WTC11 (cell line): ENCODE measurements at regions not wholly inside any gene's neighbourhood (a gene's known extent, or its start where the extent isn't known, plus 50 kb on each side); places are given as distances from the start of the nearest gene placed in this dataset.

ENCODE experiments used
- ATAC-seq: fragments of 200-7000 bp; cut with Tn5 transposase; 2 replicates; pipeline ENCODE4 v1.10.0; 2021; ENCODE audit warnings: mild to moderate bottlenecking, moderate library complexity
- CTCF ChIA-PET: fragments of 300-600 bp; sonication (Branson Sonifier 250); formaldehyde crosslinking; loops from one replicate; lab custom pipeline; 2021; ENCODE audit warnings: antibody characterized with exemption; lab: Charles Lee
- POLR2A ChIA-PET: fragments of 350-600 bp; sonication (Branson Sonifier 250); formaldehyde crosslinking; loops from one replicate; lab custom pipeline; 2021; ENCODE audit warnings: antibody characterized with exemption; lab: Charles Lee
- DNase-seq: peaks from one replicate; pipeline ENCODE4 v3.0.0; 2021; ENCODE audit warnings: low spot score
- H3K27ac Mint-ChIP-seq: 2 replicates; pipeline ENCODE4 v1.8.0; 2021; ENCODE audit warnings: mixed read lengths
- H3K27me3 Mint-ChIP-seq: 2 replicates; pipeline ENCODE4 v1.8.0; 2021; ENCODE audit warnings: low read depth, mild to moderate bottlenecking, moderate library complexity, mixed read lengths
- H3K36me3 Mint-ChIP-seq: 2 replicates; pipeline ENCODE4 v1.8.0; 2021; ENCODE audit warnings: mixed read lengths
- H3K4me1 Mint-ChIP-seq: 2 replicates; pipeline ENCODE4 v1.8.0; 2022; ENCODE audit warnings: mixed read lengths
- H3K4me3 Mint-ChIP-seq: 2 replicates; pipeline ENCODE4 v1.8.0; 2021; ENCODE audit warnings: mild to moderate bottlenecking, moderate library complexity, mixed read lengths
- H3K9me3 Mint-ChIP-seq: 2 replicates; pipeline ENCODE4 v1.8.0; 2021; ENCODE audit warnings: mixed read lengths
- CBFB ChIP-seq: sonication (generic); formaldehyde crosslinking; IDR thresholded peaks from 2 replicates; pipeline ENCODE4 v1.8.1; 2022; ENCODE audit warnings: mild to moderate bottlenecking, low read depth, missing genetic modification reagents
- CREB1 ChIP-seq: sonication (generic); formaldehyde crosslinking; IDR thresholded peaks from 2 replicates; pipeline ENCODE4 v1.8.0; 2023; ENCODE audit warnings: mild to moderate bottlenecking, missing genetic modification reagents
- FOXP1 ChIP-seq: sonication (generic); formaldehyde crosslinking; IDR thresholded peaks from 2 replicates; pipeline ENCODE4 v1.8.0; 2022; ENCODE audit warnings: missing genetic modification reagents, mild to moderate bottlenecking, moderate library complexity, borderline replicate concordance
- NFATC4 ChIP-seq: fragments of 250-450 bp; sonication (Bioruptor Pico); IDR thresholded peaks from 2 replicates; pipeline ENCODE4 v1.9.0; 2021; ENCODE audit warnings: mild to moderate bottlenecking
- NFE2L1 ChIP-seq: sonication (generic); formaldehyde crosslinking; IDR thresholded peaks from 2 replicates; pipeline ENCODE4 v1.8.1; 2023; ENCODE audit warnings: missing genetic modification reagents
- NR2C2 ChIP-seq: sonication (generic); formaldehyde crosslinking; IDR thresholded peaks from 2 replicates; pipeline ENCODE4 v1.8.0; 2022; ENCODE audit warnings: mild to moderate bottlenecking, missing genetic modification reagents
- NR3C1 ChIP-seq: sonication (generic); formaldehyde crosslinking; conservative IDR thresholded peaks from 2 replicates; pipeline ENCODE4 v1.8.1; 2023; ENCODE audit warnings: low read depth, mild to moderate bottlenecking, missing genetic modification reagents
- SMAD3 ChIP-seq: sonication (generic); formaldehyde crosslinking; IDR thresholded peaks from 2 replicates; pipeline ENCODE4 v1.8.0; 2022; ENCODE audit warnings: missing genetic modification reagents, mild to moderate bottlenecking, borderline replicate concordance
- TCF7 ChIP-seq: sonication (generic); formaldehyde crosslinking; IDR thresholded peaks from 2 replicates; pipeline ENCODE4 v1.8.0; 2022; ENCODE audit warnings: mild to moderate bottlenecking, low read depth, missing genetic modification reagents, moderate library complexity
- ZNF317 ChIP-seq: sonication (generic); formaldehyde crosslinking; IDR thresholded peaks from 2 replicates; pipeline ENCODE4 v1.8.1; 2023; ENCODE audit warnings: low read depth, mild to moderate bottlenecking, moderate library complexity, missing genetic modification reagents, borderline replicate concordance
- ZNF416 ChIP-seq: fragments of 250-450 bp; sonication (Bioruptor Pico); IDR thresholded peaks from 2 replicates; pipeline ENCODE4 v1.9.0; 2021; ENCODE audit warnings: mild to moderate bottlenecking, inconsistent platforms
- TF ChIP-seq, protein P1 (sequence below): sonication (generic); formaldehyde crosslinking; conservative IDR thresholded peaks from 2 replicates; pipeline ENCODE4 v1.8.1; 2022; ENCODE audit warnings: mild to moderate bottlenecking, missing genetic modification reagents
- TF ChIP-seq, protein P2 (sequence below): sonication (generic); formaldehyde crosslinking; IDR thresholded peaks from 2 replicates; pipeline ENCODE4 v1.8.0; 2023; ENCODE audit warnings: mild to moderate bottlenecking, missing genetic modification reagents
- TF ChIP-seq, protein P3 (sequence below): sonication (generic); formaldehyde crosslinking; IDR thresholded peaks from 2 replicates; pipeline ENCODE4 v1.8.1; 2023; ENCODE audit warnings: mild to moderate bottlenecking, missing genetic modification reagents, moderate library complexity
- TF ChIP-seq, protein P4 (sequence below): sonication (generic); formaldehyde crosslinking; IDR thresholded peaks from 2 replicates; pipeline ENCODE4 v1.8.1; 2023; ENCODE audit warnings: mild to moderate bottlenecking, missing genetic modification reagents, borderline replicate concordance
- TF ChIP-seq, protein P5 (sequence below): fragments of 250-450 bp; sonication (Bioruptor Pico); IDR thresholded peaks from 2 replicates; pipeline ENCODE4 v2.1.2; 2022; ENCODE audit warnings: mild to moderate bottlenecking, moderate library complexity

DNA sequence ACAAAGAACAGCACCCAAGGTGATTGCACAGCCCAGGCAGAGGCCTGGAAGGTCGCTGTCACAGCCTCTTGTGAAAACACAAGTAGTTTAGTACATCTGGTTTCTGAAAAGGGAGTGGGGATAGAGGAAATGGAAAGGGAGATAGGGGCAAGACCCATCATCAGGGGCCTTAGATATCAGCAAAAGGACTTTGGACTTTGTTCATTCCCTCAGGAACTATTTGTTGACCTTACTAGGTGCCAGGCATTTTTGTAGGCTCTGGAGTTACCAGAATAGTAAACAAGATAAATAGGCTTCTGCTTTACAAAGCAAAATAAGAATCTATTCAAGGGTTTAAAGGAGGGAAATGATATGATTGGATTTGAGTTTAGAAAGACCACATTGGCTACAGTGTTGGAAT lies 199.4 kb upstream of the CDKN3 start (continued):
- TF ChIP-seq, protein P1, sequence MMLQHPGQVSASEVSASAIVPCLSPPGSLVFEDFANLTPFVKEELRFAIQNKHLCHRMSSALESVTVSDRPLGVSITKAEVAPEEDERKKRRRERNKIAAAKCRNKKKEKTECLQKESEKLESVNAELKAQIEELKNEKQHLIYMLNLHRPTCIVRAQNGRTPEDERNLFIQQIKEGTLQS (CRISPR knock-in tag), result no peak
- no peak for TF ChIP-seq SMAD3 (CRISPR knock-in tag)
- TF ChIP-seq FOXP1, result no peak
- TF ChIP-seq, protein P2, sequence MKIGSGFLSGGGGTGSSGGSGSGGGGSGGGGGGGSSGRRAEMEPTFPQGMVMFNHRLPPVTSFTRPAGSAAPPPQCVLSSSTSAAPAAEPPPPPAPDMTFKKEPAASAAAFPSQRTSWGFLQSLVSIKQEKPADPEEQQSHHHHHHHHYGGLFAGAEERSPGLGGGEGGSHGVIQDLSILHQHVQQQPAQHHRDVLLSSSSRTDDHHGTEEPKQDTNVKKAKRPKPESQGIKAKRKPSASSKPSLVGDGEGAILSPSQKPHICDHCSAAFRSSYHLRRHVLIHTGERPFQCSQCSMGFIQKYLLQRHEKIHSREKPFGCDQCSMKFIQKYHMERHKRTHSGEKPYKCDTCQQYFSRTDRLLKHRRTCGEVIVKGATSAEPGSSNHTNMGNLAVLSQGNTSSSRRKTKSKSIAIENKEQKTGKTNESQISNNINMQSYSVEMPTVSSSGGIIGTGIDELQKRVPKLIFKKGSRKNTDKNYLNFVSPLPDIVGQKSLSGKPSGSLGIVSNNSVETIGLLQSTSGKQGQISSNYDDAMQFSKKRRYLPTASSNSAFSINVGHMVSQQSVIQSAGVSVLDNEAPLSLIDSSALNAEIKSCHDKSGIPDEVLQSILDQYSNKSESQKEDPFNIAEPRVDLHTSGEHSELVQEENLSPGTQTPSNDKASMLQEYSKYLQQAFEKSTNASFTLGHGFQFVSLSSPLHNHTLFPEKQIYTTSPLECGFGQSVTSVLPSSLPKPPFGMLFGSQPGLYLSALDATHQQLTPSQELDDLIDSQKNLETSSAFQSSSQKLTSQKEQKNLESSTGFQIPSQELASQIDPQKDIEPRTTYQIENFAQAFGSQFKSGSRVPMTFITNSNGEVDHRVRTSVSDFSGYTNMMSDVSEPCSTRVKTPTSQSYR (CRISPR knock-in tag), result no peak
- TF ChIP-seq NFE2L1 (CRISPR knock-in tag), result no peak

DNA sequence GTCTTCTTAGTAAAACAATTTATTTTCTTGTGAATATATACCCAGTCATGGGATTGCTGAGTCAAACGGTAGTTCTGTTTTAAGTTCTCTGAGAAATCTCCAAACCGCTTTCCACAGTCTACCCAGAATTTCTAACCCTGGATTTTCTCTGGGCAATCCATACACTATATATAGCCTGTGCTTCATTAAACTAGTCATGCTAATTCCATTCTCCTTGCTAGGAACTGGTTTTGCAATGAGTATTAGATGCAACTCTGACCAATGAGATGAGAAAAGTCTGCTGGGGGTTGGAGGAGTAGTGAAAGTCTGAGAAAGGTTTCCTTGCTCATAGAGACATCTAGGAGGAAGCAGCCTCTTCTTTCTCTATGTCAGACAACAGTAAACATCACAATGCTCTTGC lies 196.1 kb upstream of the CDKN3 start:
- Mint-ChIP-seq H3K4me3 (no peak overlapping the region), H3K9me3 (peaks cover 54% of the 10 kb centered on the region), H3K4me1 (no peaks in the 10 kb centered on the region), H3K36me3 (peaks cover 41% of the 10 kb centered on the region), H3K27ac (no peak overlapping the region), H3K27me3 (no peaks in the 10 kb centered on the region)
- DNase-seq (no peak), ATAC-seq (no peak)
- TF ChIP-seq CBFB (CRISPR knock-in tag) (no peak), CREB1 (CRISPR knock-in tag) (no peak), TCF7 (CRISPR knock-in tag) (no peak), NR3C1 (CRISPR knock-in tag) (no peak), ZNF317 (CRISPR knock-in tag) (no peak), NR2C2 (CRISPR knock-in tag) (no peak)
- TF ChIP-seq, protein P3, sequence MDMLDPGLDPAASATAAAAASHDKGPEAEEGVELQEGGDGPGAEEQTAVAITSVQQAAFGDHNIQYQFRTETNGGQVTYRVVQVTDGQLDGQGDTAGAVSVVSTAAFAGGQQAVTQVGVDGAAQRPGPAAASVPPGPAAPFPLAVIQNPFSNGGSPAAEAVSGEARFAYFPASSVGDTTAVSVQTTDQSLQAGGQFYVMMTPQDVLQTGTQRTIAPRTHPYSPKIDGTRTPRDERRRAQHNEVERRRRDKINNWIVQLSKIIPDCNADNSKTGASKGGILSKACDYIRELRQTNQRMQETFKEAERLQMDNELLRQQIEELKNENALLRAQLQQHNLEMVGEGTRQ (CRISPR knock-in tag), result no peak
- TF ChIP-seq, protein P4, sequence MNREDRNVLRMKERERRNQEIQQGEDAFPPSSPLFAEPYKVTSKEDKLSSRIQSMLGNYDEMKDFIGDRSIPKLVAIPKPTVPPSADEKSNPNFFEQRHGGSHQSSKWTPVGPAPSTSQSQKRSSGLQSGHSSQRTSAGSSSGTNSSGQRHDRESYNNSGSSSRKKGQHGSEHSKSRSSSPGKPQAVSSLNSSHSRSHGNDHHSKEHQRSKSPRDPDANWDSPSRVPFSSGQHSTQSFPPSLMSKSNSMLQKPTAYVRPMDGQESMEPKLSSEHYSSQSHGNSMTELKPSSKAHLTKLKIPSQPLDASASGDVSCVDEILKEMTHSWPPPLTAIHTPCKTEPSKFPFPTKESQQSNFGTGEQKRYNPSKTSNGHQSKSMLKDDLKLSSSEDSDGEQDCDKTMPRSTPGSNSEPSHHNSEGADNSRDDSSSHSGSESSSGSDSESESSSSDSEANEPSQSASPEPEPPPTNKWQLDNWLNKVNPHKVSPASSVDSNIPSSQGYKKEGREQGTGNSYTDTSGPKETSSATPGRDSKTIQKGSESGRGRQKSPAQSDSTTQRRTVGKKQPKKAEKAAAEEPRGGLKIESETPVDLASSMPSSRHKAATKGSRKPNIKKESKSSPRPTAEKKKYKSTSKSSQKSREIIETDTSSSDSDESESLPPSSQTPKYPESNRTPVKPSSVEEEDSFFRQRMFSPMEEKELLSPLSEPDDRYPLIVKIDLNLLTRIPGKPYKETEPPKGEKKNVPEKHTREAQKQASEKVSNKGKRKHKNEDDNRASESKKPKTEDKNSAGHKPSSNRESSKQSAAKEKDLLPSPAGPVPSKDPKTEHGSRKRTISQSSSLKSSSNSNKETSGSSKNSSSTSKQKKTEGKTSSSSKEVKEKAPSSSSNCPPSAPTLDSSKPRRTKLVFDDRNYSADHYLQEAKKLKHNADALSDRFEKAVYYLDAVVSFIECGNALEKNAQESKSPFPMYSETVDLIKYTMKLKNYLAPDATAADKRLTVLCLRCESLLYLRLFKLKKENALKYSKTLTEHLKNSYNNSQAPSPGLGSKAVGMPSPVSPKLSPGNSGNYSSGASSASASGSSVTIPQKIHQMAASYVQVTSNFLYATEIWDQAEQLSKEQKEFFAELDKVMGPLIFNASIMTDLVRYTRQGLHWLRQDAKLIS (CRISPR knock-in tag), result no peak
- ChIA-PET CTCF (no interaction called here), POLR2A (no interaction called here)

DNA sequence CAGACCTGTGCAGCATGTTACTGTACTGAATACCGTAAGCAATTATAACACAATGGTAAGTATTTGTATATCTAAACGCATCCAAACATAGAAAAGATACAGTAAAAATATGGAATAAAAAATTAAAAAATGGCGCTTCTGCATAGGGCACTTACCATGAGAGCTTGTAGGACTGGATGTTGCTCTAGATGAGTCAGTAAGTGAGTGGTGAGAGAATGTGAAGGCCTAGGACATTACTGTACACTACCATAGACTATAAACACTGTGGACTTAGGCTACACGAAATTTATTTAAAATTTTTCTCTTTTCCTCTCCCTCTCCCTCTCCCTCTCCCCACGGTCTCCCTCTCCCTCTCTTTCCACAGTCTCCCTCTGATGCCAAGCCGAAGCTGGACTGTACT lies 194.5 kb upstream of the CDKN3 start:
- Mint-ChIP-seq H3K9me3 (peaks cover 52% of the 10 kb centered on the region), H3K36me3 (peaks cover 41% of the 10 kb centered on the region), H3K27me3 (no peaks in the 10 kb centered on the region), H3K27ac (no peak overlapping the region), H3K4me3 (no peak overlapping the region), H3K4me1 (no peaks in the 10 kb centered on the region)
- POLR2A ChIA-PET, result no interaction called here
- CTCF ChIA-PET, result no interaction called here
- ATAC-seq (no peak), DNase-seq (no peak)
- TF ChIP-seq ZNF416 (CRISPR knock-in tag) (no peak), NFATC4 (no peak)
- TF ChIP-seq, protein P5, sequence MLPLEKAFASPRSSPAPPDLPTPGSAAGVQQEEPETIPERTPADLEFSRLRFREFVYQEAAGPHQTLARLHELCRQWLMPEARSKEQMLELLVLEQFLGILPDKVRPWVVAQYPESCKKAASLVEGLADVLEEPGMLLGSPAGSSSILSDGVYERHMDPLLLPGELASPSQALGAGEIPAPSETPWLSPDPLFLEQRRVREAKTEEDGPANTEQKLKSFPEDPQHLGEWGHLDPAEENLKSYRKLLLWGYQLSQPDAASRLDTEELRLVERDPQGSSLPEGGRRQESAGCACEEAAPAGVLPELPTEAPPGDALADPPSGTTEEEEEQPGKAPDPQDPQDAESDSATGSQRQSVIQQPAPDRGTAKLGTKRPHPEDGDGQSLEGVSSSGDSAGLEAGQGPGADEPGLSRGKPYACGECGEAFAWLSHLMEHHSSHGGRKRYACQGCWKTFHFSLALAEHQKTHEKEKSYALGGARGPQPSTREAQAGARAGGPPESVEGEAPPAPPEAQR (CRISPR knock-in tag), result no peak
